GM12865 (cell line): ENCODE measurements at regions not wholly inside any gene's neighbourhood (a gene's known extent, or its start where the extent isn't known, plus 50 kb on each side); places are given as distances from the start of the nearest gene placed in this dataset.

Experiments used
- DNase-seq: peaks from one replicate; pipeline ENCODE4 v3.0.0; 2010; ENCODE audit warnings: low read depth
- H3K4me3 ChIP-seq: 2 replicates; pipeline ENCODE4 v1.5.1; 2011; ENCODE audit warnings: mild to moderate bottlenecking, low read depth, low read length, control low read depth
- TF ChIP-seq, protein P1 (sequence below): IDR thresholded peaks from 2 replicates; pipeline ENCODE4 v1.5.1; 2011; ENCODE audit warnings: low read length, control low read depth, low read depth, inconsistent platforms; ENCODE audit not compliant: insufficient read depth; ENCODE audit errors: missing control alignments

DNA sequence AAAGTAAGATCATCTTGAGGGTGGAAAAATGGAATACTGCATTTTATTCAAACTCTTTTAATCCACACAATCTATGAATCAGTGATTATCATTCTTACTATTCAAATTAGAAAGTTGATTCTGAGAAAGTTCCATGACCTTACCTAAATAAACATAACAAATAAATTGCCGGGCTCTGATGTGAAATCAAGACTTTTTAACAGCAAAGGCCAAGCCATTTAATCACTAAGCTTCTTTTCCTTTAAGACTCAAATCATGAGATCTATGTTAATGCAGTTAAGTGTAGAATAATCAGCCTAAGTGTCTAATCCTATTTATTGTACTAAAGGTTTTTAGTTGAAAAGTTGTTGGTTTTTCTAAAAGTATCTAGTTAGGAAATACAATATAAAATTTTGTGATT lies 857.0 kb downstream of the SI start:
- TF ChIP-seq, protein P1, sequence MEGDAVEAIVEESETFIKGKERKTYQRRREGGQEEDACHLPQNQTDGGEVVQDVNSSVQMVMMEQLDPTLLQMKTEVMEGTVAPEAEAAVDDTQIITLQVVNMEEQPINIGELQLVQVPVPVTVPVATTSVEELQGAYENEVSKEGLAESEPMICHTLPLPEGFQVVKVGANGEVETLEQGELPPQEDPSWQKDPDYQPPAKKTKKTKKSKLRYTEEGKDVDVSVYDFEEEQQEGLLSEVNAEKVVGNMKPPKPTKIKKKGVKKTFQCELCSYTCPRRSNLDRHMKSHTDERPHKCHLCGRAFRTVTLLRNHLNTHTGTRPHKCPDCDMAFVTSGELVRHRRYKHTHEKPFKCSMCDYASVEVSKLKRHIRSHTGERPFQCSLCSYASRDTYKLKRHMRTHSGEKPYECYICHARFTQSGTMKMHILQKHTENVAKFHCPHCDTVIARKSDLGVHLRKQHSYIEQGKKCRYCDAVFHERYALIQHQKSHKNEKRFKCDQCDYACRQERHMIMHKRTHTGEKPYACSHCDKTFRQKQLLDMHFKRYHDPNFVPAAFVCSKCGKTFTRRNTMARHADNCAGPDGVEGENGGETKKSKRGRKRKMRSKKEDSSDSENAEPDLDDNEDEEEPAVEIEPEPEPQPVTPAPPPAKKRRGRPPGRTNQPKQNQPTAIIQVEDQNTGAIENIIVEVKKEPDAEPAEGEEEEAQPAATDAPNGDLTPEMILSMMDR: no peak
- DNase-seq: no peak
- no peak overlapping the region for H3K4me3 ChIP-seq

DNA sequence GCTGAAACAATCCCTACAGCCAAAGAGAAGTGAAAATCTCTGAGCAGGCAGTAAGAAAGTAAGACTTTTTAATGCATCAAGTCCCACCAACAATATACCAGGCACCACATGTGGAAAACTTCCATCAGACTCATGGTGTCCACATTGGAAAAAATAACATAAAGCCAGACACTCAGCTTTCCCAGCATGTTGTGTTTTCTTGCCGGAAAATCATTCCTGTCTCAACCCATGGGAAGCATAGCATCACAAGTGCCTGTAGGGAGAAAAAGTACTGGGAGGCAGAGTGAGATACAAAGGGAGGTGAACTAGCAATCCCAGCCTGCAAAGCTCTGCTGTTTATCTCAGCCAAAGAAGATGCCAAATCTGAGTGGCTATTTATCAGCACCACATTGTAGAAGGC lies 868.9 kb downstream of the SI start:
- TF ChIP-seq, protein P1: no peak
- DNase-seq: no peak
- no peak overlapping the region for H3K4me3 ChIP-seq

DNA sequence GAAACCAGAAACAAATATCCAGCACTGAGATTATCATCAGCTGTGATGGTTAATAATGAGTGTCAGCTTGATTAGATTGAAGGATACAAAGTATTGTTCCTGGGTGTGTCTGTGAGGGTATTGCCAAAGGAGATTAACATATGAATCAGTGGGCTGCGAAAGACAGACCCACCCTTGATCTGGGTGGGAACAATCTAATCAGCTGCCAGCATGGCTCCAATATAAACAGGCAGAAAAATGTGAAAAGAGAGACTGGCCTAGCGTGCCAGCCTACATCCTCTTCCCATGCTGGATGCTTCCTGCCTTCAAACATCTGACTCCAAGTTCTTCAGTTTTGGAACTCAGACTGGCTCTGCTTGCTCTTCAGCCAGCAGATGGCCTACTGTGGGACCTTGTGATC lies 869.5 kb downstream of the SI start:
- DNase-seq: no peak
- H3K4me3 ChIP-seq: no peak overlapping the region
- TF ChIP-seq, protein P1: no peak

DNA sequence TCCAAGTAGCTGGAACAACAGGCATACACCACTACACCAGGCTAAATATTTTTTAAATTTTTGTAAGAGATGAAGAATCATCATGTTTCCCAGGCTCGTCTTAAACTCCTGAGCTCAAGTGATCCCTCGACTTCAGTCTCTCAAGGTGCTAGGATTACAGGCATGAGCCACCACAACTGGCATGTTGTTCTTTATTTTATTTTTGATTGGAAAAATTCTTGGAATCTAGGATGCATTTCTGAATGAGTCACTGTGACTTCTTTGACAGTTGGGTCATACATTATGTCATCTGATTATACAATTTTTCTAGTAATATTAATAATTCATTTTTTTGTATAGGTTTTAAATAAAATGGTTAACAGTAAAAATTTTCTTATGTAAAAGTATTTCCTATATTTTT lies 870.2 kb downstream of the SI start:
- no peak for DNase-seq
- TF ChIP-seq, protein P1: no peak
- no peak overlapping the region for H3K4me3 ChIP-seq

DNA sequence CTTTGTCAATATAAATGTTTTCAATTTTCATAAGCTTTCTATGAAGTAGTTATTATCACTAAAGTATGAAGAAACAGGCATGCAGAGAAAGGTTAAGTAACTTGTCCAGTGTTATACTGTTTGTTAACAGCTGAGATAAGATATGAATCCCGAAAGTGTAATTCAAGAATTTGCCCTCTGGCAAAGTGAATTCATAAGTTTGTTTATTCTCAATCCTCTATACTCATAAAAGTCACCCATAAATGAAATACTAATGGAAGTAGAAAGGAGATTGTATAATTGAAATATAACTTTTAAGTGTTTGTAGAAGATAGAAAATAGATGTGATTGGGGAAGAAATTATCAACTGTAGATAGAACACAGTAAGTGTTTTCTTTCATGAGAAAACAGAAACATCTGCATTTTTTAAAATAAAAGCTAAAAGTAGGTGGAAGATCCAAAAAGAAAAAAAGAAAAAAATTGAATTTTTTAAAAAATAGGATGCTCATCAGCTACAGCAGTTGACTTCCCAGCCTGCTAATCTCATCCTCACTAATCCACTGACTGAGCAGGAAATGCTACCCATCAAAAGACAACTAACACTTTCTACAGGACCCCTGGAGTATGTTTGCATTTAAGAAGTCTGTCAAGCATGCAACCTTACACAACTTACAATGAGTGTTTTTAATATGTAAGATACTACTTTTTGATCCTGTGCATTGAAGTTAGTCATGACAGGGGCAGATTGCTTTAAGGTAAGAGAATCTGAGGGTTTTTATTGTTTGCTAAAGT lies 878.1 kb downstream of the SI start:
- no peak overlapping the region for H3K4me3 ChIP-seq
- TF ChIP-seq, protein P1: no peak
- no peak for DNase-seq

DNA sequence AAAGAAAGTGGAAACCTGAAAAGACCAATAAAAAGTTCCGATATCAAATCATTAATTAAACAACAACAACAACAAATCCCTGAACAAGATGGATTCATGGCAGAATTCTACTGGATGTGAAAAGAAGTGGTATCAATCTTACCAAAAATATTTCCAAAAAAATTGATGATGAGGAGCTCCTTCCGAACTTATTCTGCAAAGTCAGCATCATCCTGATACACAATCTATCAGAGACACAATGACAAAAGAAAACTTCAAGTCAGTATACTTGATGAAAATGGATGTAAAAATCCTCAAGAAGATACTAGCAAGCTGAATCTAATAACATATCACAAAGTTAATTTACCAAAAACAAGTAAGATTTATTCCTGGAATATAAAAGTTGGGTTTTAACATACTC lies 881.8 kb downstream of the SI start:
- TF ChIP-seq, protein P1: no peak
- H3K4me3 ChIP-seq: no peak overlapping the region
- no peak for DNase-seq

DNA sequence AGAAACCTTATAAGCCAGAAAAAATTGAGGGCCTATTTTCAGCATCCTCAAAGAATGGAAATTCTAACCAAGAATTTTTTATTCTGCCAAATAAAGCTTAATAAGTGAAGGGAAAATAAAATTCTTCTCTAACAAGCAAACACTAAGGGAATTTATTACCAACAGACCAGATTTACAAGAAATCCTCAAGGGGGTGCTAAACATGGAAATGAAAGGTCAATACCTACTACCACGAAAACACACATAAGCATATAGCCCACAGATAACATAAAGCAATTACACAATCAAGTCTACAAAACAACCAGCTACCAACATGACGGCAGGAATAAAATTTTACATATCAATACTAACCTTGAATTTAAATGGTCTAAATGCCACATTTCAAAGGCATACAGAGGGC lies 883.5 kb downstream of the SI start:
- no peak overlapping the region for H3K4me3 ChIP-seq
- TF ChIP-seq, protein P1: no peak
- no peak for DNase-seq
